ENCODE measurements at regions not wholly inside any gene's neighbourhood (a gene's known extent, or its start where the extent isn't known, plus 50 kb on each side); places are given as distances from the start of the nearest gene placed in this dataset.

- no peak for TF ChIP-seq CTCF (conservative IDR thresholded peaks at IDR 0.05; ENCODE audit: low read length)
- no peak for TF ChIP-seq EZH2phosphoT487 (IDR thresholded peaks at IDR 0.05; ENCODE audit: borderline replicate concordance)
Observed at GRCh38 chrX:43266487-43266886, 389.6 kb upstream of the MAOA start.

GRCh38 chrX:43267652-43268051 is 388.4 kb upstream of the MAOA start:
- Histone ChIP-seq H3K79me2 (ENCODE audit: insufficient read depth, low read length) (no peaks in the 10 kb centered on the region), H3K9me2 (replicated peaks; ENCODE audit: low read depth, low read length) (no peaks in the 10 kb centered on the region), H3K27me3 (ENCODE audit: insufficient read depth, low read length, poor library complexity, severe bottlenecking) (no peaks in the 10 kb centered on the region), H4K20me1 (ENCODE audit: insufficient read depth, low read length, poor library complexity, severe bottlenecking) (no peaks in the 10 kb centered on the region), H3F3A (ENCODE audit: low read depth) (no peaks in the 10 kb centered on the region), H3K9me3 (ENCODE audit: insufficient read depth, low read depth, low read length) (no peaks in the 10 kb centered on the region), H3K36me3 (ENCODE audit: insufficient read depth, low read length) (no peaks in the 10 kb centered on the region), H3K4me1 (ENCODE audit: insufficient read depth, low read length, poor library complexity, severe bottlenecking) (no peaks in the 10 kb centered on the region), H2AFZ (ENCODE audit: low read length) (no peak overlapping the region), H3K4me3 (ENCODE audit: low read length, poor library complexity, severe bottlenecking) (no peak overlapping the region), H3K9ac (ENCODE audit: low read depth, low read length, poor library complexity, severe bottlenecking) (no peak overlapping the region), H3K4me2 (ENCODE audit: low read depth, low read length, poor library complexity, severe bottlenecking) (no peak overlapping the region)
- TF ChIP-seq EZH2phosphoT487 (IDR thresholded peaks at IDR 0.05; ENCODE audit: borderline replicate concordance) (no peak), CTCF (conservative IDR thresholded peaks at IDR 0.05; ENCODE audit: low read length) (no peak)

More at GRCh38 chrX:43266487-43266886, 389.6 kb upstream of the MAOA start:
- no peaks in the 10 kb centered on the region for H3K9me3 ChIP-seq (ENCODE audit: insufficient read depth, low read depth, low read length)
- no peaks in the 10 kb centered on the region for H3K79me2 ChIP-seq (ENCODE audit: insufficient read depth, low read length)
- H3K36me3 ChIP-seq (ENCODE audit: insufficient read depth, low read length) = no peaks in the 10 kb centered on the region
- H3F3A ChIP-seq (ENCODE audit: low read depth) = no peaks in the 10 kb centered on the region
- H4K20me1 ChIP-seq (ENCODE audit: insufficient read depth, low read length, poor library complexity, severe bottlenecking) = no peaks in the 10 kb centered on the region
- H3K9me2 ChIP-seq (replicated peaks; ENCODE audit: low read depth, low read length) = no peaks in the 10 kb centered on the region
- H3K27me3 ChIP-seq (ENCODE audit: insufficient read depth, low read length, poor library complexity, severe bottlenecking) = no peaks in the 10 kb centered on the region
- H3K4me1 ChIP-seq (ENCODE audit: insufficient read depth, low read length, poor library complexity, severe bottlenecking) = no peaks in the 10 kb centered on the region
- H2AFZ ChIP-seq (ENCODE audit: low read length) = no peak overlapping the region
- no peak overlapping the region for H3K4me3 ChIP-seq (ENCODE audit: low read length, poor library complexity, severe bottlenecking)
- no peak overlapping the region for H3K4me2 ChIP-seq (ENCODE audit: low read depth, low read length, poor library complexity, severe bottlenecking)
- H3K9ac ChIP-seq (ENCODE audit: low read depth, low read length, poor library complexity, severe bottlenecking) = no peak overlapping the region

- Histone ChIP-seq H3K4me3 (ENCODE audit: low read length, poor library complexity, severe bottlenecking) (no peak overlapping the region), H3K27me3 (ENCODE audit: insufficient read depth, low read length, poor library complexity, severe bottlenecking) (no peaks in the 10 kb centered on the region), H3K4me2 (ENCODE audit: low read depth, low read length, poor library complexity, severe bottlenecking) (no peak overlapping the region), H4K20me1 (ENCODE audit: insufficient read depth, low read length, poor library complexity, severe bottlenecking) (no peaks in the 10 kb centered on the region), H3K9me3 (ENCODE audit: insufficient read depth, low read depth, low read length) (no peaks in the 10 kb centered on the region), H3F3A (ENCODE audit: low read depth) (no peaks in the 10 kb centered on the region), H3K4me1 (ENCODE audit: insufficient read depth, low read length, poor library complexity, severe bottlenecking) (no peaks in the 10 kb centered on the region), H2AFZ (ENCODE audit: low read length) (no peak overlapping the region), H3K9ac (ENCODE audit: low read depth, low read length, poor library complexity, severe bottlenecking) (no peak overlapping the region), H3K36me3 (ENCODE audit: insufficient read depth, low read length) (no peaks in the 10 kb centered on the region), H3K9me2 (replicated peaks; ENCODE audit: low read depth, low read length) (no peaks in the 10 kb centered on the region), H3K79me2 (ENCODE audit: insufficient read depth, low read length) (no peaks in the 10 kb centered on the region)
- no peak for TF ChIP-seq CTCF (conservative IDR thresholded peaks at IDR 0.05; ENCODE audit: low read length)
- no peak for TF ChIP-seq EZH2phosphoT487 (IDR thresholded peaks at IDR 0.05; ENCODE audit: borderline replicate concordance)
Observed at GRCh38 chrX:43269201-43269600, 386.9 kb upstream of the MAOA start.
